B cell (primary cell): ENCODE measurements at regions not wholly inside any gene's neighbourhood (a gene's known extent, or its start where the extent isn't known, plus 50 kb on each side); places are given as distances from the start of the nearest gene placed in this dataset.

ENCODE experiments used
- ATAC-seq: fragments of 200-7000 bp; cut with Tn5 transposase; one replicate; pipeline ENCODE4 v1.10.0; 2021; ENCODE audit warnings: low read depth, mild to moderate bottlenecking, moderate number of reproducible peaks, moderate library complexity
- CTCF ChIA-PET: fragments of 350-600 bp; sonication (Branson Sonifier 250); formaldehyde crosslinking; loops from one replicate; lab custom pipeline; 2021; ENCODE audit warnings: antibody characterized with exemption, inconsistent platforms; lab: Charles Lee
- POLR2A ChIA-PET: fragments of 350-600 bp; sonication (Branson Sonifier 250); formaldehyde crosslinking; loops from one replicate; lab custom pipeline; 2021; ENCODE audit warnings: antibody characterized with exemption; lab: Charles Lee
- DNase-seq: peaks from one replicate; pipeline ENCODE4 v3.0.0; 2013
- H2AFZ ChIP-seq: 2 replicates; pipeline ENCODE4 v1.6.1; 2012; ENCODE audit warnings: mild to moderate bottlenecking, low read depth, low read length; ENCODE audit not compliant: insufficient read depth, poor library complexity, severe bottlenecking
- H3K27ac ChIP-seq, 2 donors: 1 replicate in 1 of 2; 2 replicates in 1 of 2; pipeline ENCODE4 v1.5.1; 2012 to 2013; ENCODE audit warnings: low read length in 2 of 2, mild to moderate bottlenecking in 2 of 2, moderate library complexity in 1 of 2
- H3K27me3 ChIP-seq, 4 experiments: fragments of 200-600 bp in 1 of 4; sonication (generic) in 1 of 4; replicated peaks in 1 of 4; 1 replicate in 2 of 4; 2 replicates in 2 of 4; pipeline versions ENCODE4 v1.6.1 to v1.7.0; 2013 to 2016; ENCODE audit warnings: low read length in 3 of 4, mild to moderate bottlenecking in 2 of 4, mixed read lengths in 1 of 4, moderate library complexity in 1 of 4; ENCODE audit not compliant: insufficient read depth in 4 of 4, control insufficient read depth in 3 of 4; ENCODE audit errors: control extremely low read depth in 1 of 4
- H3K36me3 ChIP-seq, 2 experiments: replicated peaks in 1 of 2; 1 replicate in 1 of 2; 2 replicates in 1 of 2; pipeline versions ENCODE4 v1.6.1 to v1.7.1; 2013; ENCODE audit warnings: low read length in 1 of 2; ENCODE audit not compliant: insufficient read depth in 2 of 2, control insufficient read depth in 1 of 2; ENCODE audit errors: control extremely low read depth in 1 of 2, extremely low read depth in 1 of 2
- H3K4me1 ChIP-seq, 2 donors: fragments of 200-600 bp in 1 of 2; sonication (generic) in 1 of 2; 1 replicate in 1 of 2; 2 replicates in 1 of 2; pipeline versions ENCODE4 v1.5.1 to v1.6.1; 2013 to 2017; ENCODE audit warnings: low read length in 2 of 2; ENCODE audit not compliant: control insufficient read depth in 2 of 2, insufficient read depth in 2 of 2
- H3K4me2 ChIP-seq: replicated peaks from 2 replicates; pipeline ENCODE3; 2012; ENCODE audit warnings: mild to moderate bottlenecking, low read depth, low read length; ENCODE audit not compliant: poor library complexity, severe bottlenecking
- H3K4me3 ChIP-seq, 5 experiments: fragments of 200-600 bp in 1 of 5; sonication (generic) in 1 of 5; 1 replicate in 3 of 5; 2 replicates in 2 of 5; pipeline versions ENCODE4 v1.5.1 to v1.7.0; 2011 to 2016; ENCODE audit warnings: low read length in 4 of 5, mild to moderate bottlenecking in 4 of 5, low read depth in 2 of 5, control low read depth in 1 of 5, moderate library complexity in 1 of 5; ENCODE audit not compliant: insufficient read depth in 1 of 5; ENCODE audit errors: control extremely low read depth in 1 of 5, extremely low read depth in 1 of 5
- H3K79me2 ChIP-seq: fragments of 200-600 bp; sonication (generic); one replicate; pipeline ENCODE4 v1.6.0; 2016; ENCODE audit warnings: low read length; ENCODE audit not compliant: control insufficient read depth, insufficient read depth
- H3K9ac ChIP-seq: fragments of 200-600 bp; sonication (generic); 2 replicates; pipeline ENCODE4 v1.6.1; 2017; ENCODE audit warnings: mild to moderate bottlenecking, low read length, moderate library complexity
- H3K9me3 ChIP-seq, 3 donors: one replicate each; pipeline versions ENCODE4 v1.6.1 to v1.7.1; 2013; ENCODE audit warnings: low read length in 2 of 3; ENCODE audit not compliant: control insufficient read depth in 2 of 3, insufficient read depth in 1 of 3; ENCODE audit errors: control extremely low read depth in 1 of 3
- H4K20me1 ChIP-seq: 2 replicates; pipeline ENCODE4 v1.6.0; 2012; ENCODE audit warnings: mild to moderate bottlenecking, low read length; ENCODE audit not compliant: insufficient read depth, control insufficient read depth, poor library complexity, severe bottlenecking
- H3K27ac Mint-ChIP-seq: one replicate; pipeline ENCODE4 v1.8.0; 2021; ENCODE audit warnings: mixed read lengths
- H3K27me3 Mint-ChIP-seq: one replicate; pipeline ENCODE4 v1.8.0; 2021; ENCODE audit warnings: mixed read lengths
- H3K4me1 Mint-ChIP-seq: one replicate; pipeline ENCODE4 v1.8.0; 2021; ENCODE audit warnings: mixed read lengths
- H3K4me3 Mint-ChIP-seq: one replicate; pipeline ENCODE4 v1.8.0; 2021; ENCODE audit warnings: mixed read lengths
- H3K9me3 Mint-ChIP-seq: one replicate; pipeline ENCODE4 v1.8.0; 2022; ENCODE audit warnings: mixed read lengths; ENCODE audit not compliant: insufficient read depth
- EZH2 ChIP-seq: IDR thresholded peaks from 2 replicates; pipeline ENCODE4 v1.6.1; 2012; ENCODE audit warnings: borderline replicate concordance, low read depth, mild to moderate bottlenecking, moderate library complexity, low read length; ENCODE audit not compliant: insufficient read depth, poor library complexity, severe bottlenecking
- WGBS: methylation state at CpG from one replicate; pipeline ENCODE4 v1.1.5; 2013; ENCODE audit warnings: missing lambda C conversion rate; ENCODE audit not compliant: insufficient coverage; 5-methylcytosine and 5-hydroxymethylcytosine counted together
- intact Hi-C: fragments of 100-400 bp; cut with micrococcal nuclease; formaldehyde crosslinking; loops from one replicate; pipeline ENCODE4 v1.10.0; 2022
- TF ChIP-seq, protein P1 (sequence below): fragments of 200-600 bp; IDR thresholded peaks from one replicate; pipeline ENCODE4 v1.8.0; 2022; ENCODE audit warnings: antibody characterized with exemption, mild to moderate bottlenecking

DNA sequence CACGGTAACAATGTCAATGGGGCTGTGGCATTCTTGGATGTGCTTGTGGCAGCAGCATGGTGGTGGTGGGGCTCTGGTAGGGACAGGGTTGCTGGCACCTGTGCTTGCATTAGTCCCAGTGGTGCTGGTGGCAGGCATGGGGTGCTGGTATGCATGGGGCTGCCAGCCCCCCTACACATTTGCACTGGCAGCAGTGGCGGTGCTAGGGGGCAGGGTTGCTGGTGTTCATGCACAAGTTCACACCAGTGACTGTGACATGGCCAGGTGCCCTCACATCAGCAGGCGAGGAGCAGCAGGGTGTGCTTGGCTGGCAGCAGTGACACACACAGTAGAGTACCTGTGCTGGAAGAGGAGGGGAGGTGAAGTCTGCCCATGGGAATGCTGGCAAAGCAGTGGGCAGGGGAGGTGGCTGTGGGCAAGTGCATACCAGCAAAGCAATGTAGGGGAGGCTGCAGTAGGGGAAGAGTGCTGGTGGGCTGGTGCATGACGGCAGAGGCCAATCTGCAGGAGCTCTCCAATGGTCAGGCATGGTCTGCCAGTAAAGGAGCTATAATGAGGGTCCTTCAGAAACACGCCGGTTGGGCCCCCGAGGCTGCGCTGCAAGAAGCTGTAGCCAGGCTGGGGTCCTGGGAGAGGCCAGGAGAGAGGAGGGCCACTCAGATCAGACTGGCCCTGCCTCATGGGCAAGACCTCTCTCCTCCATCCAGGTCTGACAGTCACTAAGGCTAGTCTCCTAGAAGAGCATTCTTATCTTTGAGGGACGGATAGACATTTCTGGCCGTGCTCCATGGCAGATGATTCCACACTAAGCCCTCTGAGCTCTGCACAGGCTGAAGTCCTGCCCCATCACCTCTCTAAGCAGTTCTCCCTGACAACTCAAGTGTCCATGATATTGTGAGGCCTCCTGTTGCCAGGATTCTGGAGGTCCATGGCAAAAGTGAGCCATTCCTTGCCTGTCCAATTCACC lies 406.4 kb downstream of the SEMA3D start:
- ChIA-PET CTCF (no interaction called here), POLR2A (no interaction called here)
- H3K27me3 ChIP-seq = no peaks in the 10 kb centered on the region
- H3K9me3 ChIP-seq = peaks cover 0 to 9% (median 0%) of the 10 kb centered on the region in 3 donors
- H2AFZ ChIP-seq = no peak overlapping the region
- no peaks in the 10 kb centered on the region for H3K79me2 ChIP-seq
- no peak overlapping the region for H3K4me3 ChIP-seq
- H3K4me2 ChIP-seq = no peak overlapping the region
- H3K36me3 ChIP-seq = no peaks in the 10 kb centered on the region
- H3K4me3 Mint-ChIP-seq = no peak overlapping the region
- no peak overlapping the region for H3K27ac Mint-ChIP-seq
- H4K20me1 ChIP-seq = no peaks in the 10 kb centered on the region
- no peak overlapping the region for H3K9ac ChIP-seq
- H3K27ac ChIP-seq = no peak overlapping the region
- H3K4me1 Mint-ChIP-seq = no peaks in the 10 kb centered on the region
- no peaks in the 10 kb centered on the region for H3K4me1 ChIP-seq
- peaks cover 2% of the 10 kb centered on the region for H3K9me3 Mint-ChIP-seq
- intact Hi-C loops = no loop called here
- DNase-seq (no peak), ATAC-seq (no peak)
- no peaks in the 10 kb centered on the region for H3K27me3 Mint-ChIP-seq
- 88% methylated on average over 10 of the region's 10 CpGs for WGBS
- no peak for TF ChIP-seq EZH2
- TF ChIP-seq, protein P1, sequence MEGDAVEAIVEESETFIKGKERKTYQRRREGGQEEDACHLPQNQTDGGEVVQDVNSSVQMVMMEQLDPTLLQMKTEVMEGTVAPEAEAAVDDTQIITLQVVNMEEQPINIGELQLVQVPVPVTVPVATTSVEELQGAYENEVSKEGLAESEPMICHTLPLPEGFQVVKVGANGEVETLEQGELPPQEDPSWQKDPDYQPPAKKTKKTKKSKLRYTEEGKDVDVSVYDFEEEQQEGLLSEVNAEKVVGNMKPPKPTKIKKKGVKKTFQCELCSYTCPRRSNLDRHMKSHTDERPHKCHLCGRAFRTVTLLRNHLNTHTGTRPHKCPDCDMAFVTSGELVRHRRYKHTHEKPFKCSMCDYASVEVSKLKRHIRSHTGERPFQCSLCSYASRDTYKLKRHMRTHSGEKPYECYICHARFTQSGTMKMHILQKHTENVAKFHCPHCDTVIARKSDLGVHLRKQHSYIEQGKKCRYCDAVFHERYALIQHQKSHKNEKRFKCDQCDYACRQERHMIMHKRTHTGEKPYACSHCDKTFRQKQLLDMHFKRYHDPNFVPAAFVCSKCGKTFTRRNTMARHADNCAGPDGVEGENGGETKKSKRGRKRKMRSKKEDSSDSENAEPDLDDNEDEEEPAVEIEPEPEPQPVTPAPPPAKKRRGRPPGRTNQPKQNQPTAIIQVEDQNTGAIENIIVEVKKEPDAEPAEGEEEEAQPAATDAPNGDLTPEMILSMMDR = no peak

DNA sequence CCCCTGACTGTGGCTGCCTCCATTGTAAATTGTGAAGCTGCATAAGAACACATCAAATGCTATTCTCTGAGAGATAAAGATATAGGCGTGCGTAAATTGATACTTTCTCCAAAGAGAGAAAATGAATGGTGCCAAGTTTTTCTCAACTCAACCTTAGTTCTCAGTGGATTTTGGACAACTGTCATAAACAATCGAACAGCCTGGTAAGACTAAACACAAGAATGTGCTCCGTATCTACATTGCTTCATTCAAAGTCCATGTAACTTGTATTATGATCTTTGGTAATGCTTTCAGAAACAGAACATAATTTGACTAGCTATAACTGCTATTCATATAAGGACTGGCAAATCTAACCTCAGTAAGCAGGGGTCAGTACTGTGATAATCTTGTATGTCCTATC lies 429.1 kb downstream of the SEMA3D start:
- WGBS = no CpG with 5 or more reads among the region's 4 CpGs
- H3K27me3 ChIP-seq = no peaks in the 10 kb centered on the region

More for the DNA sequence above, 429.1 kb downstream of the SEMA3D start:
- no peaks in the 10 kb centered on the region for H3K4me1 ChIP-seq
- H3K27me3 Mint-ChIP-seq = no peaks in the 10 kb centered on the region
- H3K79me2 ChIP-seq = no peaks in the 10 kb centered on the region
- no peaks in the 10 kb centered on the region for H3K9me3 ChIP-seq
- no peak overlapping the region for H2AFZ ChIP-seq
- no peak overlapping the region for H3K4me3 Mint-ChIP-seq
- no peaks in the 10 kb centered on the region for H3K9me3 Mint-ChIP-seq
- H3K4me2 ChIP-seq = no peak overlapping the region
- ChIA-PET POLR2A (no interaction called here), CTCF (no interaction called here)
- H3K36me3 ChIP-seq = no peaks in the 10 kb centered on the region
- ATAC-seq (no peak), DNase-seq (no peak)
- intact Hi-C loops = no loop called here
- H3K27ac Mint-ChIP-seq = no peak overlapping the region
- H3K27ac ChIP-seq = no peak overlapping the region
- TF ChIP-seq EZH2 = no peak
- TF ChIP-seq, protein P1 = no peak
- no peak overlapping the region for H3K9ac ChIP-seq
- no peak overlapping the region for H3K4me3 ChIP-seq
- no peaks in the 10 kb centered on the region for H3K4me1 Mint-ChIP-seq
- H4K20me1 ChIP-seq = no peaks in the 10 kb centered on the region
